Sigmoid colon (tissue), 4 donors: ENCODE measurements at regions not wholly inside any gene's neighbourhood (a gene's known extent, or its start where the extent isn't known, plus 50 kb on each side); places are given as distances from the start of the nearest gene placed in this dataset.

Source experiments
- POLR2A ChIP-seq, 2 donors: fragments of 450-650 bp; IDR thresholded peaks; one replicate each; pipeline ENCODE4 v1.6.1; 2016; ENCODE audit warnings: antibody characterized with exemption in 2 of 2, mild to moderate bottlenecking in 2 of 2, moderate library complexity in 2 of 2
- POLR2AphosphoS5 ChIP-seq, 4 donors: sonication (generic); formaldehyde crosslinking; IDR thresholded peaks; one replicate each; pipeline ENCODE4 v1.6.1; 2017; ENCODE audit warnings: antibody characterized with exemption in 4 of 4
- TF ChIP-seq, protein P1 (sequence below), 4 experiments: fragments of 450-650 bp in 3 of 4; fragments of 200-600 bp in 1 of 4; IDR thresholded peaks; one replicate each; pipeline ENCODE4 v1.5.1; 2016 to 2019; ENCODE audit warnings: antibody characterized with exemption in 4 of 4, mild to moderate bottlenecking in 3 of 4, moderate library complexity in 2 of 4

- TF ChIP-seq POLR2A (IDR thresholded peaks at IDR 0.05) (no peak), POLR2AphosphoS5 (IDR thresholded peaks at IDR 0.05) (no peak)
- TF ChIP-seq, protein P1, sequence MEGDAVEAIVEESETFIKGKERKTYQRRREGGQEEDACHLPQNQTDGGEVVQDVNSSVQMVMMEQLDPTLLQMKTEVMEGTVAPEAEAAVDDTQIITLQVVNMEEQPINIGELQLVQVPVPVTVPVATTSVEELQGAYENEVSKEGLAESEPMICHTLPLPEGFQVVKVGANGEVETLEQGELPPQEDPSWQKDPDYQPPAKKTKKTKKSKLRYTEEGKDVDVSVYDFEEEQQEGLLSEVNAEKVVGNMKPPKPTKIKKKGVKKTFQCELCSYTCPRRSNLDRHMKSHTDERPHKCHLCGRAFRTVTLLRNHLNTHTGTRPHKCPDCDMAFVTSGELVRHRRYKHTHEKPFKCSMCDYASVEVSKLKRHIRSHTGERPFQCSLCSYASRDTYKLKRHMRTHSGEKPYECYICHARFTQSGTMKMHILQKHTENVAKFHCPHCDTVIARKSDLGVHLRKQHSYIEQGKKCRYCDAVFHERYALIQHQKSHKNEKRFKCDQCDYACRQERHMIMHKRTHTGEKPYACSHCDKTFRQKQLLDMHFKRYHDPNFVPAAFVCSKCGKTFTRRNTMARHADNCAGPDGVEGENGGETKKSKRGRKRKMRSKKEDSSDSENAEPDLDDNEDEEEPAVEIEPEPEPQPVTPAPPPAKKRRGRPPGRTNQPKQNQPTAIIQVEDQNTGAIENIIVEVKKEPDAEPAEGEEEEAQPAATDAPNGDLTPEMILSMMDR (IDR thresholded peaks at IDR 0.05): no peak
Measured at GRCh38 chr6:163635731-163636364, 221.3 kb downstream of the QKI start.
